Activated CD4-positive, alpha-beta memory T cell treated with anti-CD3 and anti-CD28 coated beads, Interleukin-2, amount 10 ng/mL, durations not matched to agents 7 days and 5 days (primary cell): ENCODE measurements at regions not wholly inside any gene's neighbourhood (a gene's known extent, or its start where the extent isn't known, plus 50 kb on each side); places are given as distances from the start of the nearest gene placed in this dataset.
"Not testable (repeated sequence)": the region's sequence is repeated elsewhere in the genome, so short reads cannot be mapped to it uniquely, and the experiment has no call there.

ENCODE experiments used
- CTCF ChIA-PET: fragments of 350-600 bp; sonication (Branson Sonifier 250); formaldehyde crosslinking; loops from one replicate; lab custom pipeline; 2021; ENCODE audit warnings: antibody characterized with exemption, inconsistent platforms; lab: Charles Lee
- POLR2A ChIA-PET: fragments of 350-600 bp; sonication (Branson Sonifier 250); formaldehyde crosslinking; loops from one replicate; lab custom pipeline; 2021; ENCODE audit warnings: antibody characterized with exemption; lab: Charles Lee
- DNase-seq: peaks from one replicate; pipeline ENCODE4 v3.0.0-alpha.2; 2020
- H3K27ac Mint-ChIP-seq: one replicate; pipeline ENCODE4 v1.8.0; 2021; ENCODE audit warnings: mild to moderate bottlenecking, mixed read lengths
- H3K27me3 Mint-ChIP-seq: one replicate; pipeline ENCODE4 v1.8.0; 2021; ENCODE audit warnings: mixed read lengths
- H3K36me3 Mint-ChIP-seq: one replicate; pipeline ENCODE4 v1.8.0; 2021; ENCODE audit warnings: low read depth, mixed read lengths
- H3K4me1 Mint-ChIP-seq: one replicate; pipeline ENCODE4 v1.8.0; 2021; ENCODE audit warnings: mixed read lengths
- H3K4me3 Mint-ChIP-seq: one replicate; pipeline ENCODE4 v1.8.0; 2021; ENCODE audit warnings: mild to moderate bottlenecking, mixed read lengths
- H3K9me3 Mint-ChIP-seq: one replicate; pipeline ENCODE4 v1.8.0; 2021; ENCODE audit warnings: mixed read lengths

DNA sequence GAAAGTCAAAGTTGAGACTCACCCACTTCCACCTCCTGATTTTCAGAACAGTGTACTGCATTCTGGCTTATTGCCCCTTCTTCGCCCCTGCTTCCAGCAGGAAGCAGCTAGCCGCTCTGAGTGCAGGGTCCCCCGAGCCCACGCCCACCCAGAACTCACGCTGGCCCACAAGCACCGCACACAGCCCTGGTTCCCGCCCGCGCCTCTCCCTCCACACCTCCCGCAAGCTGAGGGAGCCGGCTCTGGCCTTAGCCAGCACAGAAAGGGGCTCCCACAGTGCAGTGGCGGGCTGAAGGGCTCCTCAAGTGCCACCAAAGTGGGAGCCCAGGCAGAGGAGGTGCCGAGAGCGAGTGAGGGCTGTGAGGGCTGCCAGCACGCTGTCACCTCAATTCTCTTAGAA lies 657.7 kb upstream of the SPRY2 start:
- CTCF ChIA-PET, DNase-seq, H3K27ac Mint-ChIP-seq, H3K9me3 Mint-ChIP-seq, POLR2A ChIA-PET, H3K36me3 Mint-ChIP-seq, H3K27me3 Mint-ChIP-seq, H3K4me3 Mint-ChIP-seq, H3K4me1 Mint-ChIP-seq: not testable (repeated sequence)

DNA sequence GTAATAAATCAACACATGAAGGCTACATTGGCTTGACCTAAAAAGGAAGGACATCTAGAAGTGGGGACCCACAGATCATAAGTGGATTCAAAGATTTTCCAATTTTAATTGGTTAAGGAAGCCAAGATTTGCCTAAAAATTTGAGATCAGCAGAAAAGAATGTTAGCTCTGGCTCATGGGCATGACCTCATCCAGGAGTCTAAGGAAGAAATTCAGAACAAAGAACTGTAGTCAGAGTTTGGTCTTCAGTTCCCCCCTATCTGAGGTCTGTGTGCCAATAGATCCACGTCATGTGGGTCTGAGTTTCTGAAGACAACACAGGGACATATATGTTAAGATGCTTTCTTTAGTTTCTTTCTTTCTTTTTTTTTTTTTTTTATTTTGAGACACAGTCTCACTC lies 648.8 kb upstream of the SPRY2 start:
- no peak overlapping the region for H3K27ac Mint-ChIP-seq
- no peak for DNase-seq
- ChIA-PET POLR2A (no interaction called here), CTCF (interaction anchor here (1.6 kb wide), 1 partner anchor 10 kb away, joined by 3 read pairs; no protein-coding TSS in a partner anchor)
- no peak overlapping the region for H3K4me3 Mint-ChIP-seq
- H3K4me1 Mint-ChIP-seq, result no peaks in the 10 kb centered on the region
- peaks cover 10% of the 10 kb centered on the region for H3K9me3 Mint-ChIP-seq
- H3K27me3 Mint-ChIP-seq, result no peaks in the 10 kb centered on the region
- no peaks in the 10 kb centered on the region for H3K36me3 Mint-ChIP-seq

DNA sequence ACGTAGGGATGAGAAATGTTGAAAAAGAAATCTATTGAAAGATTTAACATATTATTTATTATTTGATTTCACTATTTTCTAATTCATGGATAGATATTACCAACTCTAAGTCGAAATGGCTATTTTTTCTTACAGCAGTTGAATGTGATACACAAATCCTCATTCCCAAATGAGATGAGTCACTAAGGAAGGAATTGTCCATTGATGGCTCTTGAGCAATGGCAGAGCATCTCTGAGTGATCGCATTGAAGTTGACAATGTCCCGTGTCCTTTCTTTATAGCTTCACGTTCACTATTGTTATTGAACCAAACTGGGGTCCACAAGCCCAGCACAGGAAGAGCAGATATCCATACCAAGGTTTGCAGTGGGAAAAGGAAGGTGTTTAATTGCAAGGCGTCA lies 648.3 kb upstream of the SPRY2 start:
- ChIA-PET POLR2A (no interaction called here), CTCF (interaction anchor here (1.6 kb wide), 1 partner anchor 9 kb away, joined by 3 read pairs; no protein-coding TSS in a partner anchor)
- no peak overlapping the region for H3K4me3 Mint-ChIP-seq
- no peaks in the 10 kb centered on the region for H3K36me3 Mint-ChIP-seq
- H3K9me3 Mint-ChIP-seq, result peaks cover 10% of the 10 kb centered on the region
- no peaks in the 10 kb centered on the region for H3K27me3 Mint-ChIP-seq
- no peaks in the 10 kb centered on the region for H3K4me1 Mint-ChIP-seq
- no peak for DNase-seq
- no peak overlapping the region for H3K27ac Mint-ChIP-seq

DNA sequence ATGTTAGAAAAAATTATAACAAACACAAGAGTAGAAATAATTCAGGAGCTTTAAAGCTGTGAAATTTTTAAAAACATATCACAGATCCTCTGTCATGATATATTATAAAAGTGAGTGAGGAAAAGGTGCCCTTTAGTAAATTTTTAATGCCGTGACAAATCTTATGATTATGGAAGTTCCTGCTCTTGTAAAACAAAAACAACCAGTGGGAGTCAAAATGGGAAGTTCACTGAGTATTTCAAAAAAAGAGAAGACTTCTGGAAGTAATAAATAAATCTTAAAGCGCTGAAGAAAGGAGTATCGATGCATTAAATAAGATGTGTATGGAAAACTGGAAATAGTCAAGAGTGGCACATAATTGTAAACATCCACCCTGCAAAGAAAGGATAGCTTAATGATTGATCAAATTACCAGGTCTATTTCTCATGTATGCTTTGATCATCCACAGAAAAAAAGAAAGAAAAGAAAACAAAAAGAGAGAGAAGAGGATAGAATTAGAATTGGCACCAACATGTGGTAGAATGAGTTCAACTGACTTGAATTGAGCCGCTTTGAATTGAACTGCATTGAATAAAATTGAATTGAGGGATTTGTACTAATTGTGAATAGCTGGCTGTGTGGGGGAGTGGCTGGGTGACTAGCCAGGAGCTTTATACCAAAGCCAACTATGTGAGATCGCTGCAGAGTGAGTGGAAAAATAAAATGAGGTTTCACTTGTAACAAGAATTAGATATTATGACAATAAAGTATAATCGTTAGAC lies 647.6 kb upstream of the SPRY2 start:
- peaks cover 10% of the 10 kb centered on the region for H3K9me3 Mint-ChIP-seq
- no peak overlapping the region for H3K27ac Mint-ChIP-seq
- H3K27me3 Mint-ChIP-seq, result no peaks in the 10 kb centered on the region
- H3K36me3 Mint-ChIP-seq, result no peaks in the 10 kb centered on the region
- H3K4me1 Mint-ChIP-seq, result no peaks in the 10 kb centered on the region
- ChIA-PET POLR2A (no interaction called here), CTCF (interaction anchor here (1.6 kb wide), 1 partner anchor 9 kb away, joined by 3 read pairs; no protein-coding TSS in a partner anchor)
- DNase-seq, result no peak
- H3K4me3 Mint-ChIP-seq, result no peak overlapping the region

DNA sequence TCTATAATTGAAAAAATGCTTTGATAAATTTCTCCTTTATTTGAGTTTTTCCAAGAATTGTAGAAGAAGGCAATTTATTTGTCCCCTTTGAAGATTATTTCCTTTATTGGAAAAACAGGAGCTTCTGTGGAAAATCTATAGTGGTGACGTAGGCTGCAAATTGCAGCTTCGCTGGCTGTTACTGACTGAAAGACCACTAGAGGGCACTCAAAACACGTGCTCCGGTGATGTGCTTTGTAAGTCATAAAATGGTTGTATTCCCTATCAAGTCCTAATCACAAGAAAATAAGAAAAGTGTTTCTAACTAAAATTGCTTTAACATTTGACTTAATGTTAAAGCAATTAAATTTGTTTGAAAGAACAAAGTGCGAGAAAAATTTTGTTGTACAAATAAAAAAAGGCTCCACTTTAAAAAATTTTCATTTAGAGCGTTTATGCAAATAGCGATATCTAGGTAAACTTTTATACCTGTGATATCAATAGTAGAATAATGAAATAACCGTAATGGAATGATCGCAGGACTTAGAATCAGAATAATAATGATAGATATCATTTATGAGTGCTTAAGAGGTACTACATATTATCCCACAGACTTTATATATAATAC lies 638.2 kb upstream of the SPRY2 start:
- Mint-ChIP-seq H3K9me3 (peaks cover 2% of the 10 kb centered on the region), H3K27ac (no peak overlapping the region), H3K4me1 (no peaks in the 10 kb centered on the region), H3K4me3 (no peak overlapping the region), H3K27me3 (no peaks in the 10 kb centered on the region), H3K36me3 (no peaks in the 10 kb centered on the region)
- POLR2A ChIA-PET, result no interaction called here
- CTCF ChIA-PET, result interaction anchor here (1.0 kb wide), 1 partner anchor 38 kb away, joined by 6 read pairs; no protein-coding TSS in a partner anchor
- DNase-seq, result peak; percentile 21

DNA sequence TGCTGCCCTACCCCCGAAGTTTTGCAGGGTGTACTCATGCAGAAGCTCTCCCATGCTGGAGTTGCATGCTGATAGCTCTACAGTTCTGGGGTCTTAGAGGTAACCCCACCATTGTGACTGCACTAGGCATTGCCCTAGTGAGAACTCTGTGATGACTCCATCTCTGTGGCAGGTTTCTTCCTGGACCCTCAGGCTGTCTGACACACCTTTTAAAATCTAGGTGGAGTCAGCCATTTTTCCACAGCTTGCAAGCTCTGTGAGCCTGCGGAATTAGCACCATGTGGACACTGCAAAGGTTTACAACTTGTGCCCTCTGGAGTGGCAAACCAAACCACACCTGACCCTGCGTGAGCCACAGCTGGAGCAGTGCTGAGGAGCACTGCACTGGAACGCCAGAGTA lies 636.2 kb upstream of the SPRY2 start:
- no peaks in the 10 kb centered on the region for H3K4me1 Mint-ChIP-seq
- no peaks in the 10 kb centered on the region for H3K36me3 Mint-ChIP-seq
- H3K9me3 Mint-ChIP-seq, result no peaks in the 10 kb centered on the region
- no peak overlapping the region for H3K27ac Mint-ChIP-seq
- ChIA-PET CTCF (no interaction called here), POLR2A (no interaction called here)
- no peak overlapping the region for H3K4me3 Mint-ChIP-seq
- no peak for DNase-seq
- H3K27me3 Mint-ChIP-seq, result no peaks in the 10 kb centered on the region

DNA sequence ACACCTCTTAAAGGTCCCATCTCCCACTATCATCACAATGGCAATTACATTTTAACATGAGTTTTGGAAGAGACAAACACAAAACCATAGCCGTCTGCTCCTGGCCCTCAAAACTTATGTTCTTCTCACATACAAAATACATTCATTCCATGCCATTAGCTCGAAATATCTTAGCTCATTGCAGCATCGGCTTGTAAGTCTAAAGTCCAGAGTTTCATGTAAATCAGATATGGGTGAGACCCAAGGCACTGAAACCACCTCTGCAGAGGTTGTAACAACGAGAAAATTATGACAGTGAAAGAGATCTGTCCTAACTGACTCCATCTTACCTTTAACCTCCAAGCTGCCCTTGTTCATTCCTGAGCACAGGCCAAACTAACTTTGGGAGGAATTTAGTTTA lies 635.0 kb upstream of the SPRY2 start:
- Mint-ChIP-seq H3K4me1 (no peaks in the 10 kb centered on the region), H3K4me3 (no peak overlapping the region), H3K27ac (no peak overlapping the region), H3K27me3 (no peaks in the 10 kb centered on the region), H3K36me3 (no peaks in the 10 kb centered on the region), H3K9me3 (no peaks in the 10 kb centered on the region)
- ChIA-PET POLR2A (no interaction called here), CTCF (interaction anchor here (1.0 kb wide), 1 partner anchor 42 kb away, joined by 4 read pairs; no protein-coding TSS in a partner anchor)
- no peak for DNase-seq

DNA sequence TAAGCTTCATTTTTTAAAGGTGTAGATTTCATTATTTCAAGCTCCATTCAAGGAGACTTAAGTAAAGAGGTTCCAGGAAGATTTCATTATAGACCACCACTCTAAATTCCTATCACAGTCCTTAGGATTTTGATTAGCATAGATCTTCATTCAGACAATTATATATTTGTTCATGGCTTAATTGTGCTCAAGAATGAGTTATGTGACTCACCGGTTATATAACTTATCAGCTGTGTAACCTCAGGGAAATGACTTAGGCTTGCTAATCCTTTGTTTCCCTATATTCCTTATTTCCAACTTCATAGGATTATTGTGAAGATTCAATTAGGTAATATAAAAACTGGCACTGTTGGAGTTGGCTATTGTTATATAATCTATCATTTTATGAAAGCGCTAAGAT lies 632.8 kb upstream of the SPRY2 start:
- no peaks in the 10 kb centered on the region for H3K36me3 Mint-ChIP-seq
- POLR2A ChIA-PET, result no interaction called here
- H3K4me1 Mint-ChIP-seq, result no peaks in the 10 kb centered on the region
- no peak overlapping the region for H3K4me3 Mint-ChIP-seq
- DNase-seq, result no peak
- H3K9me3 Mint-ChIP-seq, result no peaks in the 10 kb centered on the region
- no peak overlapping the region for H3K27ac Mint-ChIP-seq
- CTCF ChIA-PET, result no interaction called here
- H3K27me3 Mint-ChIP-seq, result no peaks in the 10 kb centered on the region

DNA sequence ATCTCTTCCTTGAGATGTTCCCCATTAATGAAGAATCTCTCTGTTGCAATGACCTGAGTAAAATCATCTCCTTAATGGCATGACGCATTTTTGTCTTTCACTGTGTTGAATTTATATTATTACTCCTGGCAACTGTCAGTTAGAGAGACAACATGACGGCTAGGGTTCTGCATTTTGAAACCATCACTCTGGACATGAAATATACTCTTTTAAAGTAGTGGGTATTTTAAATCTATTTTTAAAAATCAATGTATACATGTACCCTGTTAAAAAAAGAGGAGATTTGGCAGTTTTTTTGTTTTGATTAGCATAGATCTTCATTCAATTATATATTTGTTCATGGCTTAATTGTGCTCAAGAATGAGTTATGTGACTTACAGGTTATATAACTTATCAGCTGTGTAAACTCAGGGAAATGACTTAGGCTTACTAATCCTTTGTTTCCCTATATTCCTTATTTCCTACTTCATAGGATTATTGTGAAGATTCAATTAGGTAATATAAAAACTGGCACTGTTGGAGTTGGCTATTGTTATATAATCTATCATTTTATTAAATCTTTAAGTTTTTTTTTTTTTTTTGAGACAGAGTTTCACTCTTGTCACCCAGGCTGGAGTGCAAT lies 632.0 kb upstream of the SPRY2 start:
- Mint-ChIP-seq H3K27me3 (no peaks in the 10 kb centered on the region), H3K27ac (no peak overlapping the region), H3K4me3 (no peak overlapping the region), H3K4me1 (no peaks in the 10 kb centered on the region), H3K9me3 (no peaks in the 10 kb centered on the region), H3K36me3 (no peaks in the 10 kb centered on the region)
- DNase-seq, result no peak
- ChIA-PET CTCF (no interaction called here), POLR2A (no interaction called here)

DNA sequence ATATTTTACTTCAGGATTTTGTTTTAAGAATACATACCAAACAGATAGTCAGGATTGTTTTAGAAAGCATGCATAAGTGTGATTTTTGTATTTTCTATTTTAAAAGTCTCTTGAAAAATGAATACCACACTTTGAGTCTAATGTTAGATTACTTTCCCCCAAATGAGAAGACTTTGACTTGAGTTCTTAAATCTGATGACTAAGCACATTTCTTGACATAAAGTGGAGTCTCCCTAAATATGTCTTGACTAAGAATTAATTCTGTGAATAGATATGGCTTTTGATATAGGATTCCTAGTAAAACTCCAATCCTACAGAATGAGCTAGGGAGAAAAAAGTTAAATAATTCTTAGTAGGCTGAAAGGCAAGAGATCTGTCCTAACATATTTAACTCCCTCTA lies 624.2 kb upstream of the SPRY2 start:
- ChIA-PET POLR2A (no interaction called here), CTCF (no interaction called here)
- Mint-ChIP-seq H3K27ac (no peak overlapping the region), H3K36me3 (no peaks in the 10 kb centered on the region), H3K27me3 (no peaks in the 10 kb centered on the region), H3K9me3 (no peaks in the 10 kb centered on the region), H3K4me1 (no peaks in the 10 kb centered on the region), H3K4me3 (no peak overlapping the region)
- no peak for DNase-seq

DNA sequence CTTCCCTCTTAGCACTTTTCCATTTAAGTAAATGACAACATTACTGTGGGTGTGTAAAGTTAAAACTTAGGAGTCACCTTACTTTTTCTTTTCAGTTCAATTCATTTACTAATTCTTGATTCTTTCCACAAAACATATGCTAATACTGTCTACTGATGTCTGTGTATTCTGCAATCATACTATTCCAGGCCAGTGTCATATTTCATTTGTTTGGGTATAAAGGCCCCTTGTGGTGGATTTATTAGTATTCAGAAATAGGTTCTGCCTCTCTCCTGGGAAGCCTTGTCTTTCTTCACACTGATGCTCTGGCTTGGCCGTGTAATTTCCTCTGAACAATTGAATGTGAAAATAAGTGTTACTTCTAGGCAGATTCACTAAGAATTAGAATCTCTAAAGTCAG lies 621.9 kb upstream of the SPRY2 start:
- no peak overlapping the region for H3K4me3 Mint-ChIP-seq
- H3K27me3 Mint-ChIP-seq, result no peaks in the 10 kb centered on the region
- H3K27ac Mint-ChIP-seq, result no peak overlapping the region
- ChIA-PET POLR2A (no interaction called here), CTCF (no interaction called here)
- H3K4me1 Mint-ChIP-seq, result no peaks in the 10 kb centered on the region
- no peak for DNase-seq
- no peaks in the 10 kb centered on the region for H3K9me3 Mint-ChIP-seq
- H3K36me3 Mint-ChIP-seq, result no peaks in the 10 kb centered on the region

DNA sequence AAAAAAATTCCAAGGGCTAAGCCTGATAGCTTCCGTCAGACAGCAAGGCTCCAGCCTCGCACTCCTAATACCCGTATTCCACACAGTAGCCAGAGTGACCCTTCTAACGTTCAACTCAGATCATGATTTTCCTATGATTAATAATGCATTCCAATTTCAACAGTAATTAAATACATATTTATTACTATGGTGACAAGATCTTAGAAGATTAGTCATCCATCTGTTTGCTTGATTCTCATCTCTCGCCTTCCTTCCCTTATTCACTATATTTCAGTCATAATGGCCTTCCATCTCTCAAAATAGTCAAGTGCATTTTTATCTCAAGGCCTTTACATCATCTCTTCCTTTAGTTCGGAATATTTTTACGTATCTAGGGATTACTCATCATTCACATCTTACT lies 621.2 kb upstream of the SPRY2 start:
- POLR2A ChIA-PET, result no interaction called here
- no peaks in the 10 kb centered on the region for H3K4me1 Mint-ChIP-seq
- DNase-seq, result no peak
- no peak overlapping the region for H3K4me3 Mint-ChIP-seq
- no peaks in the 10 kb centered on the region for H3K36me3 Mint-ChIP-seq
- H3K9me3 Mint-ChIP-seq, result no peaks in the 10 kb centered on the region
- no peak overlapping the region for H3K27ac Mint-ChIP-seq
- no peaks in the 10 kb centered on the region for H3K27me3 Mint-ChIP-seq
- CTCF ChIA-PET, result no interaction called here

DNA sequence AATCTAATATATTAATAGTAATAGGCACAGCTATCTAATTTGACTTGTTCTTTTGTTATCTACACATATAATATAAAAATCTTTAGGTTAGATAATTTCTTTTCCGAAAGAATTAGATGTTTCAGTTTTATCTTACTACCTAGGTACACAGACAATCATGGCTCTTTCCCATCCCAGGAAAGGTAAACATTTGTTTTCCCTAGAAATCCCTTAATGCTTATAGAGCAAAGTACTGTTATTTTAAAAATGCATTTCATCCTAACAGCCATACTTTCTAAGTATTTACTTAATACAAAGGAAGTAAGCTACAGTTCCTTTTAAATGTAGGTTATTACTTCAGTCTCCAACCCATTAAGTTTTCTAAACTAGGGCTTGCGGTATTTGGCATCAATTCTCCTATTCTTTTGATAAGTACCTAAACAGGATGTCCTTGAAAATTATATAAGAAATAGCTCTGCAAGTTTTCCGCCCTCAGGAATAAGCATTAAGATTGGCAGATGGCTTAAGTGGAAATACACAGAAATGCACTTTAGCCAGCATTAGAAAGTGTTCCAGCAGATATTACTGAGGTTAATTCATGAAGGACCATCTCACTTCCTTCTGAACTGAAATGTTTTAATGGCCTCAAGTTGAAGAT lies 616.2 kb upstream of the SPRY2 start:
- Mint-ChIP-seq H3K4me1 (no peaks in the 10 kb centered on the region), H3K36me3 (no peaks in the 10 kb centered on the region)

More for the DNA sequence above, 616.2 kb upstream of the SPRY2 start:
- no peak for DNase-seq
- Mint-ChIP-seq H3K27ac (no peak overlapping the region), H3K27me3 (no peaks in the 10 kb centered on the region), H3K9me3 (peaks cover 5% of the 10 kb centered on the region), H3K4me3 (no peak overlapping the region)
- CTCF ChIA-PET, result no interaction called here
- POLR2A ChIA-PET, result no interaction called here
